SU-DHL-6 (cell line): ENCODE measurements at regions not wholly inside any gene's neighbourhood (a gene's known extent, or its start where the extent isn't known, plus 50 kb on each side); places are given as distances from the start of the nearest gene placed in this dataset.

ENCODE experiments used
- EZH2phosphoT487 ChIP-seq: fragments of 200-600 bp; sonication (generic), shearing (Covaris generic); conservative IDR thresholded peaks from 2 replicates; pipeline ENCODE4 v1.6.1; 2018; ENCODE audit warnings: mild to moderate bottlenecking, antibody characterized with exemption, low read length, moderate library complexity, mixed read lengths
- TF ChIP-seq, protein P1 (sequence below): fragments of 200-600 bp; sonication (generic); IDR thresholded peaks from one replicate; pipeline ENCODE4 v1.5.1; 2017; ENCODE audit warnings: antibody characterized with exemption, mild to moderate bottlenecking, low read length, moderate library complexity; ENCODE audit not compliant: insufficient read depth, poor library complexity, severe bottlenecking

DNA sequence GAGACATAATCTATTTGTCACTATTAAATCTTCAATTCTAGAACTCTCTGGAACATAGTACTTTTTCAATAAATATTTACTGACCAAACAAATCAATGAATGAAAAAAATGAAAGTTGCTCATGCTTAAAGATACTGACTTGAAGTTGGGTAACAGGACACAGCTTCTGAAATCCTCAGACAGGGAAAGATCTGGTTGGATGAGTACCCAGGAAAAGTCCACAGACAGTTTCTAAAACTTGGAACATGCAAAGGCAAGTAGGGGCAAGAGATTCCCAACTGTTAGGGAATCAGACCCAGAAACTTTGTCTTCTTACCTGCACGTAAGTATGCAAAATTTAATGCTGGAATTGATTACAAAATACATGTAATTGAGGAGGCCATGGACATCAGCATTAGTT, 366.2 kb downstream of the ACTL7B start:
- TF ChIP-seq, protein P1, sequence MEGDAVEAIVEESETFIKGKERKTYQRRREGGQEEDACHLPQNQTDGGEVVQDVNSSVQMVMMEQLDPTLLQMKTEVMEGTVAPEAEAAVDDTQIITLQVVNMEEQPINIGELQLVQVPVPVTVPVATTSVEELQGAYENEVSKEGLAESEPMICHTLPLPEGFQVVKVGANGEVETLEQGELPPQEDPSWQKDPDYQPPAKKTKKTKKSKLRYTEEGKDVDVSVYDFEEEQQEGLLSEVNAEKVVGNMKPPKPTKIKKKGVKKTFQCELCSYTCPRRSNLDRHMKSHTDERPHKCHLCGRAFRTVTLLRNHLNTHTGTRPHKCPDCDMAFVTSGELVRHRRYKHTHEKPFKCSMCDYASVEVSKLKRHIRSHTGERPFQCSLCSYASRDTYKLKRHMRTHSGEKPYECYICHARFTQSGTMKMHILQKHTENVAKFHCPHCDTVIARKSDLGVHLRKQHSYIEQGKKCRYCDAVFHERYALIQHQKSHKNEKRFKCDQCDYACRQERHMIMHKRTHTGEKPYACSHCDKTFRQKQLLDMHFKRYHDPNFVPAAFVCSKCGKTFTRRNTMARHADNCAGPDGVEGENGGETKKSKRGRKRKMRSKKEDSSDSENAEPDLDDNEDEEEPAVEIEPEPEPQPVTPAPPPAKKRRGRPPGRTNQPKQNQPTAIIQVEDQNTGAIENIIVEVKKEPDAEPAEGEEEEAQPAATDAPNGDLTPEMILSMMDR = no peak
- TF ChIP-seq EZH2phosphoT487 = no peak
